ENCODE measurements at regions not wholly inside any gene's neighbourhood (a gene's known extent, or its start where the extent isn't known, plus 50 kb on each side); places are given as distances from the start of the nearest gene placed in this dataset.

DNA sequence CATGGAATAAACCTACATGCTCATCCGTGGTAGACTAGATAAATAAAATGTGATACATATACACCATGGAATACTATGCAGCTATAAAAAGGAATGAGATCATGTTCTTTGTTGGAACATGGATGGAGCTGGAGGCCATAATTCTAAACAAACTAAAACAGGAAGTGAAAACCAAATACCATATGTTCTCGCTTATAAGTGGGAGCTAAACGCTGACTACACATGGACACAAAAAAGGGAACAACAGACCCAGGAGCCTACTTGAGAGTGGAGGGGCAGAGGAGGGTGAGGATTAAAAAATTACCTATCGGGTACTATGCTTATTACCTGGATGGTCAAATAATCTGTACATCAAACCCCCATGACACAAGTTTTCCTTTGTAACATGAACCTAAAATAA lies 68.7 kb upstream of the SEC61G start:
- no peaks in the 10 kb centered on the region for H3K27me3 ChIP-seq
- H3K36me3 ChIP-seq: no peaks in the 10 kb centered on the region
- no peak overlapping the region for H3K4me2 ChIP-seq
- no peak overlapping the region for H3K9ac ChIP-seq
- H3K4me1 ChIP-seq: no peaks in the 10 kb centered on the region
- no peak for TF ChIP-seq Cebpa-rat (IDR thresholded peaks at IDR 0.05)
- H3K27ac ChIP-seq: no peak overlapping the region
- no peak overlapping the region for H3K4me3 ChIP-seq
- H3K9me3 ChIP-seq: peaks cover 14% of the 10 kb centered on the region
- H4K20me1 ChIP-seq: no peaks in the 10 kb centered on the region

DNA sequence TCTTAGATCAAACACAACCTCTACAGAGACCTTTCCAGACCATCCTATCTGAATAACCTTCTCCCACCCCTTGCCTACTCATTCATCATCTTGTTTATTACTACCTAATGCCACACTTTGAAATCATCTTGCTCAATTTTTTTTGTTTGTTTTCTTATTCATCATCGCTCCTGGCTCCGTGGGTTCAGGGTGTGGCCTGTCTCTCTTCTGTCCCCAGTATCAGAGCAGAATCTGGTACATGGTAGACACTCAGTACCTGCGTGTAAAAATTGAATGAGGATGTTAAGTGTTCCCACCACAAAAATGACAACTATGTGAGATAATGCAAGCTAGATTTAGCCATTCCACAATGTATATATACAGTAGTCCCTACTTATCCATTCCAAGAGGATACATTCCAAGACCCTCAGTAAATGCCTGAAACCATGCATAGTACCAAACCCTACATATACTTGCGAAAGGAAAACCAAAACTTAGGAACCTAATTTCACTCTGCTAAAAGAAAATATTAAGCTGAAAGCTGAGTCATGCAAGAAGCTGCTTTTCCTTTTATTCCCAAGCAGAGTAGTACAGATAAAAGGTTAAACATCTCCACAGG lies 72.1 kb upstream of the SEC61G start:
- Histone ChIP-seq H3K27me3 (no peaks in the 10 kb centered on the region), H4K20me1 (no peaks in the 10 kb centered on the region), H3K4me3 (no peak overlapping the region), H3K9ac (no peak overlapping the region), H3K4me1 (no peaks in the 10 kb centered on the region), H3K36me3 (no peaks in the 10 kb centered on the region), H3K9me3 (peaks cover 21% of the 10 kb centered on the region), H3K27ac (no peak overlapping the region), H3K4me2 (no peak overlapping the region)
- TF ChIP-seq Cebpa-rat (IDR thresholded peaks at IDR 0.05): no peak

DNA sequence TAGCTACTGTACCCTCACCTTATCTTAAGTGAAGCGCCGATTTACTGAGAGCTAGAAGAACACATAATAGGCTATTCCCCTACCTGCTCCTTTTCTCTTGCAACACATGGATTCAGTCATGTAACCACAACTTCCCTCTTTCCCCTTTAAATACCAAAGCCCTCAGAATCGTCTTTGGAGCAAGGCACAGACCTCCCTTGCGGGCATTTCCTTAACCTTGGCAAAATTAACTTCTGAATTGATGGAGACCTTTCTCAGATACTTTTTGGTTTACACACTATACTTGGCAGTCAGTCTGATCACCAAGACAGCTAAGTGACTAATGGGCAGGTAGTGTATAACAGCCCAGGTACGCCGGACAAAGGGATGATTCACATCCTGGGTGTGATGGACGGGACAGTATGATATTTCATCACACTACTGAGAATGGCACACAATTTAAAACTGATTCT lies 72.7 kb upstream of the SEC61G start:
- no peaks in the 10 kb centered on the region for H3K4me1 ChIP-seq
- H3K9ac ChIP-seq: no peak overlapping the region
- H3K4me3 ChIP-seq: no peak overlapping the region

DNA sequence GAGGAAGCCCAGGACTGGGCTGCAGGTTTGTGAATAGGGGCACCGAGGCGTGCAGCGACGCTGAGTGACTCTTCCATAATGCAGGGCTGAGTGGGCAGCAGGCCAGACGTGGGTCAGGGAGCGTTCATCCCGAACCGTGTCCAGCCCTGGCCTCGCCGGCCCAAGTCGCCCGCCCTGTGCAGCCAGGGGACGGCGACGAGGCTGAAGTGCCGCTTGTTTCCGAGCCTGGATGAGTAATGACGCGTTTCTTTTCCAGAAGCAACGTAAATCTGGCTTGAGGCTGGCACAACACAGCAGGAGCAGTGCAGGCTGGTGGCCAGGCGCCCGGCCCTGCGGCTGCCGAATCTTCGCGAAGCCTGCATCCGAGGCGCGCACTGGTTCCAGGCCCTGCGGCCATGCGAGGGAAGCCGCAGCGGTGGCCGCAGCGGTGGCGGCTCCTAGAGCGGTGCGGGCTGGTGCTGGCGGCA lies 74.0 kb upstream of the SEC61G start:
- H4K20me1 ChIP-seq: no peaks in the 10 kb centered on the region
- H3K27me3 ChIP-seq: no peaks in the 10 kb centered on the region
- peaks cover 8% of the 10 kb centered on the region for H3K9me3 ChIP-seq
- H3K27ac ChIP-seq: no peak overlapping the region
- H3K9ac ChIP-seq: no peak overlapping the region
- H3K4me1 ChIP-seq: no peaks in the 10 kb centered on the region
- no peak for TF ChIP-seq Cebpa-rat (IDR thresholded peaks at IDR 0.05)
- H3K4me3 ChIP-seq: no peak overlapping the region
- no peaks in the 10 kb centered on the region for H3K36me3 ChIP-seq
- H3K4me2 ChIP-seq: no peak overlapping the region

More for the DNA sequence above, 72.7 kb upstream of the SEC61G start:
- no peak for TF ChIP-seq Cebpa-rat (IDR thresholded peaks at IDR 0.05)
- no peaks in the 10 kb centered on the region for H4K20me1 ChIP-seq
- H3K4me2 ChIP-seq: no peak overlapping the region
- H3K27me3 ChIP-seq: no peaks in the 10 kb centered on the region
- no peak overlapping the region for H3K27ac ChIP-seq
- H3K36me3 ChIP-seq: no peaks in the 10 kb centered on the region
- peaks cover 21% of the 10 kb centered on the region for H3K9me3 ChIP-seq

- Histone ChIP-seq H4K20me1 (no peaks in the 10 kb centered on the region), H3K27me3 (no peaks in the 10 kb centered on the region), H3K4me1 (peaks cover 7% of the 10 kb centered on the region; the same call in 1 of the 2 replicates), H3K9me3 (peaks cover 8% of the 10 kb centered on the region; the same call in 1 of the 2 replicates), H3K4me3 (no peak overlapping the region), H3K27ac (no peak overlapping the region), H3K9ac (no peak overlapping the region), H3K4me2 (no peak overlapping the region), H3K36me3 (no peaks in the 10 kb centered on the region)
- TF ChIP-seq Cebpa-rat (IDR thresholded peaks at IDR 0.05): no peak
Measured at GRCh38 chr7:54837168-54837567, 78.2 kb upstream of the SEC61G start.

DNA sequence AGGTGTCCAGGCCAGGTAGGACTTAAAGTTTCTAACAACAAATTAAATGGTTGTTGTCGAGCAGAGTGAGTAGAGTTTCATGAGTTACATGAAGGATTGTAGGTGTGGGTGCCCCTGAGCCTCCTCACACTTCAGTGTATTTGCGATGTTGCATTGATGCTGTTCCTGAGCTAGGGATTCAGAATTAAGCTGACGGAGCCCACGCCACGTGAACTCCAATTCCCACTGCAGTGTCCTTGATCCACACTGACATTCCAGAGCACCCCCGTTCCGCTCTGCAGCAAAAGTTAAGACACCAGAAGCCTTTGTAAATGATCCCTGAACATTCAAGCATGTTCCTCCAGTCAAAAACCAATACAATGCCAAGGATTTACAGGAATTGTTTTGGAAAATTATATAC lies 78.8 kb upstream of the SEC61G start:
- no peaks in the 10 kb centered on the region for H3K36me3 ChIP-seq
- no peaks in the 10 kb centered on the region for H4K20me1 ChIP-seq
- H3K27ac ChIP-seq: no peak overlapping the region
- no peak overlapping the region for H3K4me3 ChIP-seq
- H3K4me1 ChIP-seq: peaks cover 7% of the 10 kb centered on the region; the same call in 1 of the 2 replicates
- no peak overlapping the region for H3K9ac ChIP-seq
- no peak overlapping the region for H3K4me2 ChIP-seq
- no peaks in the 10 kb centered on the region for H3K27me3 ChIP-seq
- peaks cover 7% of the 10 kb centered on the region; the same call in 1 of the 2 replicates for H3K9me3 ChIP-seq
- no peak for TF ChIP-seq Cebpa-rat (IDR thresholded peaks at IDR 0.05)

DNA sequence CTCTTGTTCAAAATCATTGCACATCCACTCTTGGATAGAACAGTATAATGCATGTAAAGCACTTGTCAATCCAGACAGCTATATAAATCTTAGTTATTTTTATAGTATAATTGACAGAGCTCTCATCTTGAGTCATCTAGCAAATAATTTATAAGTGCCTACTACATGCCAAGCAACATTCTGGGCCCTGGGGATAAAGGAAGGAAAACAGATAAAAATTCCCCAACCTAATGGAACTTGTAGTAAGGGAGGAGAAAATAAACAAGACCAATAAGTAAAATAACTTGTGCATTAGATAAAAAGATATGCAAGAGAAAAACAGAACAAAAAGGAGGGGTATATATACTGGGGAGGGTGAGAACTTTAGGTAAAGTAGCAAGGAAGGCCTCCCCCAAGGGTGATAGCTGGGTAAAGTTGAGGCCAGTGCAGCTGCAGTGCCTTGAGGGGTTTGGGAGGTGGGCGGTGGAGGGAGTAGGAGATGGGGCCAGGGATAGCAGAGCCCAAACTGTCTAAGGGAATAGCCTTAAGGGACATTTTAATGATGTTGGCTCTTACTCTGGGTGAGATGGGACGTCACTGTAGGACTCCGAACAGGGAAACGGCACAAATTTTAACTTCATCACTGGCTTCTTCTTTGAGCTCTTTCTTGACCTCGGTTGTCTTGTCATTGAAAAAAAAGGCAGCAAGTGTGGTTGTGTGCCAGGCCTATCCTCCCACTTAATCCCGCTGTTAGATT lies 79.3 kb upstream of the SEC61G start:
- H3K9me3 ChIP-seq: 0 out of 2 replicates have a peak, but pooled peaks cover under 1% of the 10 kb centered on the region
- H3K4me2 ChIP-seq: no peak overlapping the region
- H3K4me1 ChIP-seq: peaks cover 7% of the 10 kb centered on the region; the same call in 1 of the 2 replicates

GRCh38 chr7:54839575-54840213 lies 80.7 kb upstream of the SEC61G start:
- H3K4me3 ChIP-seq: no peak overlapping the region
- no peak overlapping the region for H3K27ac ChIP-seq
- H3K4me1 ChIP-seq: peaks cover 7% of the 10 kb centered on the region; the same call in 1 of the 2 replicates
- H3K9ac ChIP-seq: no peak overlapping the region
- no peaks in the 10 kb centered on the region for H3K36me3 ChIP-seq
- H4K20me1 ChIP-seq: no peaks in the 10 kb centered on the region
- H3K27me3 ChIP-seq: no peaks in the 10 kb centered on the region
- H3K4me2 ChIP-seq: no peak overlapping the region
- H3K9me3 ChIP-seq: no peaks in the 10 kb centered on the region
- no peak for TF ChIP-seq Cebpa-rat (IDR thresholded peaks at IDR 0.05)

More for the DNA sequence above, 79.3 kb upstream of the SEC61G start:
- no peak overlapping the region for H3K27ac ChIP-seq
- H3K4me3 ChIP-seq: no peak overlapping the region
- no peaks in the 10 kb centered on the region for H3K27me3 ChIP-seq
- TF ChIP-seq Cebpa-rat (IDR thresholded peaks at IDR 0.05): no peak
- no peaks in the 10 kb centered on the region for H3K36me3 ChIP-seq
- H3K9ac ChIP-seq: no peak overlapping the region
- no peaks in the 10 kb centered on the region for H4K20me1 ChIP-seq

DNA sequence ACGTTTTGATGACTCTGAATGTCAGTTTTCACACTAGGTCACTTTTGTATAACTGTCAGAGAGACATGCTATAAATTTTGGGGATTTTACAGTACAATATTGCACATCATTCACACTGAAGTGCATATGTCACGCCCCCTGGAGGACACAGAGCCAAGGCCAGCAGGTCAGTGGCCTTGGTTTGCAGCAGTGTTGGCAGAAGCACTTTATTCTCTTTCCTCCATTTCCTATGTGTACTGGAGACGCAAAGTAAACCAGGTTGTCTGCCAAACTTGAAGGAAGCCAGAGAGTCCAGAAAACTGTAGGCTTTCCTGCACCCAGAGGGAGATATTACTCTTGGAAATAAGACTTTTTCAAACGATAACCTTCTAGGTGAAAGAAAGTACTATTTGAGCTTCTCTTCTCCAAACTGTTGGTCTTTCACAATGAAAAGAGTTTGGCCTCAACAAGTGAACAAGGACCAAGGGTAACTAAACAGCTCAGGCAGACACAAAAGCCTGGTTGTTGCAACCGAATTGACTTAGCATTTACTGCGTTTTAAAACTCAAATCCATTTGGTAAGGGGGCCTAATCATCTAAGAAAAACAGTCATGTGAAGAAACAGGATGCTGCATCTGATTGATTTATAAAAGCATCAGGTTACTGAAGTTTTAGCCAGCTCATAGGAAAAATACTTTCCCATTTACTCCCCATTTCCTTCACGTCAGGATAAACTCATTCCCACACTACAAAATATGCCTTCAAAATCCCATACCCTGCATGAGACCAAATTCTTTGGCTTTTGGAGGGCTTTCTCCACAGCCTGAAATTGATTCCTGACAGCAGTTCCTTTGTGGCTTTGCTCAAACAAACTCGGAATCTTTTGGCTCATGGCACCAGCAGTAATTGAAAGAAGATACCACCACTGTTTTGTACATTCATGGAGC lies 83.0 kb upstream of the SEC61G start:
- no peak overlapping the region for H3K4me2 ChIP-seq
- no peaks in the 10 kb centered on the region for H3K36me3 ChIP-seq
- no peak overlapping the region for H3K27ac ChIP-seq
- no peak overlapping the region for H3K9ac ChIP-seq
- no peaks in the 10 kb centered on the region for H3K27me3 ChIP-seq
- peaks cover 7% of the 10 kb centered on the region; the same call in 1 of the 2 replicates for H3K4me1 ChIP-seq
- H3K9me3 ChIP-seq: no peaks in the 10 kb centered on the region
- no peak for TF ChIP-seq Cebpa-rat (IDR thresholded peaks at IDR 0.05)
- no peaks in the 10 kb centered on the region for H4K20me1 ChIP-seq
- H3K4me3 ChIP-seq: no peak overlapping the region

Measured in BLaER1 (cell line).